ENCODE measurements at regions not wholly inside any gene's neighbourhood (a gene's known extent, or its start where the extent isn't known, plus 50 kb on each side); places are given as distances from the start of the nearest gene placed in this dataset.

DNA sequence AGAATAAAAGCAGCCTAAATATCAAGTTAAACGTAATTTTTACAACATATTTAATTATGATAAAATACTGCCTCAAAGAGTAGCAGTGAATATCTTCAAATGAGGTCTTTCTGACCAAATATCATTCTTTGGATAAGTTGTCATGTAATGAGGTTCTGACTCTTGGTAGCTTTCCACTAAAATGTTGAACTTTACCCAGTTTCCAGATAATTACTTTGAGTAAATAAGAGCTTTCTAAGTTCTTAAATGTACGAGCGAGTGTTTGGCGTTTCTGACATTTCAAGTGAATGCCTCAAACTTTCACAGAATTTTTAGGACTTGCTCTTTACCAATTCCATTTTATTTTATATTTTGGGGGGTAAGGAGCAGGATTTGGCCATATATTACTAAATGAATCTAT lies 1515.2 kb downstream of the FAM181B start:
- TF ChIP-seq, protein P1, sequence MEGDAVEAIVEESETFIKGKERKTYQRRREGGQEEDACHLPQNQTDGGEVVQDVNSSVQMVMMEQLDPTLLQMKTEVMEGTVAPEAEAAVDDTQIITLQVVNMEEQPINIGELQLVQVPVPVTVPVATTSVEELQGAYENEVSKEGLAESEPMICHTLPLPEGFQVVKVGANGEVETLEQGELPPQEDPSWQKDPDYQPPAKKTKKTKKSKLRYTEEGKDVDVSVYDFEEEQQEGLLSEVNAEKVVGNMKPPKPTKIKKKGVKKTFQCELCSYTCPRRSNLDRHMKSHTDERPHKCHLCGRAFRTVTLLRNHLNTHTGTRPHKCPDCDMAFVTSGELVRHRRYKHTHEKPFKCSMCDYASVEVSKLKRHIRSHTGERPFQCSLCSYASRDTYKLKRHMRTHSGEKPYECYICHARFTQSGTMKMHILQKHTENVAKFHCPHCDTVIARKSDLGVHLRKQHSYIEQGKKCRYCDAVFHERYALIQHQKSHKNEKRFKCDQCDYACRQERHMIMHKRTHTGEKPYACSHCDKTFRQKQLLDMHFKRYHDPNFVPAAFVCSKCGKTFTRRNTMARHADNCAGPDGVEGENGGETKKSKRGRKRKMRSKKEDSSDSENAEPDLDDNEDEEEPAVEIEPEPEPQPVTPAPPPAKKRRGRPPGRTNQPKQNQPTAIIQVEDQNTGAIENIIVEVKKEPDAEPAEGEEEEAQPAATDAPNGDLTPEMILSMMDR (IDR thresholded peaks at IDR 0.05), result no peak
- no peak for TF ChIP-seq POLR2A (IDR thresholded peaks at IDR 0.05)
